ENCODE measurements at regions not wholly inside any gene's neighbourhood (a gene's known extent, or its start where the extent isn't known, plus 50 kb on each side); places are given as distances from the start of the nearest gene placed in this dataset.

DNA sequence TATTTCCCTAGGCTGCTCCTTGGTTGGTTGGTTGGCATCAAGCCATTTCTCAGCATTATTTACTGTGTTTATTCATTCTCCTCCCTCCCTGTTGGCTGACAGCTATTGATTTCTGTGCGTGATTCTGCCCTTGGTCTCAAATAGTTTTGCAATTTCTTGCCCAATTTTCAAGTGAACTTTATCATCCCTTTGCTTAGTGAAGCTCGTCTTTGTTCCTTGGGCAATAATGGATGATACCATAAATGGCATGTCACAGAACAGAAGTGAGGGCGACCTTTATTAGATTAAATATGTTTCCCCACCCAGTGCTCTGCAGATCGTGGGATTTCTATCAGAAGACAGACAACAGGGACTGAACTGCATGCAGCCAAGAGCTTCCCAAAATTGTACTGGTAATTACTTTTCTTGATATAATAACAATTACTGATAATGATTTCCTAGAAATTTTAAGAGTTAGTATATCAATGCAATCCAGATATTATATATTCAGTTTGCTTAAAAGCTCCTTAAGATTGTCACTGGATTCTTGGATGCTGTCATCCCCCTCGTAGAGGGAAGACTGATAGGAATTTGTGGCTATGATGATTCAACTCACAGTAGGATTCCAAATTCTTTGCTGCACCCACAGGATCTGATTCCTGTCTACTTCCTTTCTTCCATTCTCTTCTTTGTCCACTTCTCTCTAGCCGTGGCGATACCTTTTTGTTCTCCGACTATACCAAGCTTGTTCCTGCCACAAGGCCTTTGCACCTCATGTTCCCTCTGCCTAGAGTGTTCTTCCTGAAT lies 122.1 kb upstream of the KAZN start:
- in situ Hi-C loops (cut with MboI; ENCODE audit: low sequenced_read_pairs): no loop called here

DNA sequence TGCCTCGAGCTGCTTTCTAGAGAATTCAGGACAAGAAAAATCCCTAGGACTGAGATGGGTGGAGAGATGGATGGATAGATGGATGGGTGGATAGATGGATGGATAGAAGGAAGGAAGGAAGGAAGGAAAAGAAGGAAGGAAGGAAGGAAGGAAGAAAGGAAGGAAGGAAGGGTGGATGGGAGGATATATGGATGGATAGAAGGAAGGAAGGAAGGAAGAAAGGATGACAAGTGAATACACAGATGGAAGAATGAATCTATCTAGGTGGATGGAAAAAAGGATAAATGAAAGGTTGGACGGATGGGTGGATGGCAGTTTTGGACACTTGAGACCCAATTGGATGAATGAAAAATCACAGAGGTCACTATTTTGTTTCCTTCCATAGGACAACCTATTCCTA lies 120.4 kb upstream of the KAZN start:
- in situ Hi-C loops (cut with MboI; ENCODE audit: low sequenced_read_pairs): no loop called here

DNA sequence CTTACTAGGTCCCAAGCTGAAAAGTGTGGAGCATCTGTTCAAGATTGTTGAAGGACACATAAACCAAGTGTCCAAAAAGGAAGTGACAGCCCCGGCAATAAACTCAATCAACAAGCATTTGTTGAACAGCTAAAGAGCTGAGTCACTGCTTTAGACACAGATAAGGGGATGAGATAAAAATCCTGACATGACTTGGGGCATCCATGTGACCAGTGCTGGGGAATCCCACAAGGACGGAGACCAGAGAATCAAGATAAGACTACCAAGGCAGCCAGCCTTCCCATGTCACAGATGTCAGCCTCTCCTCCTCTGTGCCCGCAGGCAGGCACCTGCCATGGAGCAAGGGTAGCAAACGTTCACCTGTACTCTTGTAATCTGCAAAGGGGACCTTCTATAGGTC lies 118.6 kb upstream of the KAZN start:
- in situ Hi-C loops (cut with MboI; ENCODE audit: low sequenced_read_pairs): no loop called here

DNA sequence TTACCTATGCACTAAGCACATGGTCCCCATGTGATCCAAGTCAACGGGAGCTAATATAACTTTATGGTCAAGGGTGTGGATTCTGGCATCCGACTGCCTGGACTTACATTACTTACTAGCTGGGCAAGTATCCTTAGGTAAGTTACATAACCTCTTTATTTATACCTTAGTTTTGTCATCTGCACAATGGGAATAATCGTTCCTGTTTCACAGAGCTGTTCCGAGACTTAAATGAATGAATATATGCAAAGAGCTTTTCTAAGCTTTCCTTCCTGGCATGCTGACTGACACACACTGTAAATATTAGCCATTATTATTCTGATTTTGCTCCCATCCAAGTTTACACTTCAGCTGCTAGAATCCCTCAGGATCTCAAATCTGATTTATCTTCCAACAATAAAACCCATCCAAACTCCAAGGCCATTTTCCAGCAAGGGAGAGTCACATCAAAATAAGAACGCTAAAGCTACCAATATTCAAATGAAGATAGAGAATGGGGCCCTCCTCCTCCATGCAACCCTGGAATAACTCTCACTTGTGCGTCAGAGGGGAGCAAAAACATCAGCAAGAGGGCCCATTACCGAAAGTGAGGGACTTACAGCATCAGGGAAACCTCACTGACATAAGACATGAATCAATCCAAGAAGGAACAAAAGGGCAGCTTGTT lies 115.6 kb upstream of the KAZN start:
- in situ Hi-C loops (cut with MboI; ENCODE audit: low sequenced_read_pairs): no loop called here

DNA sequence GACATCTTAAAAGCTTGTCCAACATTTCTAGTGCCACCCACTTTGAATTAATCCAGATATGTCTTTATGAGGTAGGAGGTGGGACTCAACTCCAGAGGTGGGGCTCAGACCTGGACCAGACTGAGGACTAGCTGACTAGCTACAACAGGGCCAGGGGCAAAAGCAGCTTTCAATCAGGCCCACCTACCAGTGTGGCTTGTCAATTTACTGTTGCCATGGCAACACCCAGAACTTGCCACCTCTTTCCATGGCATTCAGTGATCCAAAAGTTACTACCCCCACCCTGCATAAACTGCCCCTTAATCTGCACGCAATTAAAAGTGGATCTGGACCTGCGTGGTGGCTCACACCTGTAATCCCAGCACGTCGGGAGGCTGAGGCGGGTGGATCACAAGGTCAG lies 113.2 kb upstream of the KAZN start:
- in situ Hi-C loops (cut with MboI; ENCODE audit: low sequenced_read_pairs): no loop called here

DNA sequence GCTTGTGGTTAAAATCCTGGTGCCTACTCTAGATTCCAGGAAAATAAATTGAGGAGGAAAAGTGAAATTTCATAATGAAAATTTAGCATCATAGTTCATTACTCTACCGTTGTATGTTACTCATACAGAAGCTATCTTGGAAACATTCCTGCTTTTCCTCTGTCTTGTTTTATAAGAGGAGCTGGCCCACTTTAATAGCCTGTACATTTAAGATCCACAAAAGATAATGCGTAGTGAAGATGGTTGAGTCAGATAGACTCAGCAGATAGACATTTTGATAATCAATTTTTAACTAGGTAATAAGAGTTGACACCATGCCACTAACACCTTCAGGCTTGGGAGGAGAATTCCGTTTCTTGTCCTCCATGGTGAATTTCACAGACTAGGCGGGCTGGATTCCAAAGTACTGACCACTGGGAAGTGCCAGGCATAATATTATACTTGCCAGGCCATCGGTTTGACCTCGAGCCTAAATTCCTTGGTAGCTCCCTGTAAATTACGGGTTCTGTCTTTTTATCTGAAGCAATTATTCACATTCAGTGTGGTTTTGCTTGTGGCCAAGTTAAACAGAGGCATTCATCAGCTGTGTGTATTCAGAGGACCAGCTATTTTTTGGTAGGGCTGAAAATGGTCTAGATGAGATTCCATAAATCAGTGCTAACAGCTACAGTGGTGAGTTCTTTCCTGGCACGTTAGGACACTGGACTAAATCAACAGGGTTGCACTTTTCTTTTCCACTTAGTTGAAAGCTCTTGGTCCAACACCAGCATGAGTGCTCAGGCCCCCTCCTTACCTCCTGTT lies 111.9 kb upstream of the KAZN start:
- in situ Hi-C loops (cut with MboI; ENCODE audit: low sequenced_read_pairs): no loop called here

DNA sequence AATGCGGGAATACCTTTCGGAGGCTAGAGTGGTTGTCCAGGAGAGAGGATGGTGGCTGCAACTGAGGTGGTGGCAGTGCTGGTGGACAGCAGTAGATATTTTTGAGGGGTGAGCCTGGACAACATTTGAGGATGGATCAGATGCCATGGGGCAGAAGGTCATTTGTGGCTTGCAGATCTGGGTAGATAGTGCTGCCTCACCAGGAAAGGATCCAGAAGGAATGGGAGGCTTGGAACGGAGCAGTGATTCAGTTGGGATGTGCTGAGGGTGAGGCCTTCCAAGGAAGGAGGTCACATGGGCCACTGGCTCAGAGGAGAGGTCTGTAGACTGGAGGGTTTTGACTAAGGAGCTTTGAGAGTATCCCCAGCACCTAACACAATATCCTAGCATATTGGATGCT lies 110.8 kb upstream of the KAZN start:
- in situ Hi-C loops (cut with MboI; ENCODE audit: low sequenced_read_pairs): no loop called here

DNA sequence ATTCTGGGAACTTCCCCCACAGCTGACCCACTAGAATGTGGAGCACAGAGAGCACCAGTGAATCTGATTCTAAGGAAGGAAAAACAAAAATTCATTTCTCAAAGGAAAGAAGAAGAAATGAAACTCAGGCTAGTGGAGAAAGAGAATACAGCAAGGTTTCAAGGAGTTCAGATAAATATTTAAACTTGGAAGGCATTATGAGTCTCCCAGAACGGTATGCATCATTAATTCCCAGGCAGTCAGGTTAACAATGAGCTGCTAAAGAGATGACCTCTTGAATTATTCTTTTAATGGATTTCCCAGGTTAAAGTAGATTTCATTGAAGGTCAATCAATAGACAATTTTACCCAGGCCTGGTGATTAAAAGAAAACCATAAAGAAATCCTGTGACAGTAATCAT lies 103.6 kb upstream of the KAZN start:
- in situ Hi-C loops (cut with MboI; ENCODE audit: low sequenced_read_pairs): no loop called here

DNA sequence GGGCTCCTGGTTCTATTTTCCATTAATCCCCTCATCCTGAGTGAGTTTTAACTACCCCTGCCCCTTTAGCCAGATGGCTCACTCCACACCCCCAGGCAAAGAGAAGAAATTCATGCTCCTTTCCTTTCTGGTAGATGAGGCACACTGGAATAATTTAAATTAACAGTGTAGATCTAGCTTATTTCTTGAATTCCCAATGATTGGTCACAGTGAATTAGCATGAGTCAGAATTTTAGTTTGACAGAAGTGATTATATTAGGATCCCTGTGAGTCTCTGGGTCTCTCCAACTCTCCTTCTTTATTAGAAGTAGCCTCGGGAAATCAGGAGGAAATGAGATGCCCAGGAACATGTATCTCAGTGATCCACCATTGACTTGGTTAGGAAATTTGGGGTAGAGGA lies 103.1 kb upstream of the KAZN start:
- in situ Hi-C loops (cut with MboI; ENCODE audit: low sequenced_read_pairs): no loop called here

DNA sequence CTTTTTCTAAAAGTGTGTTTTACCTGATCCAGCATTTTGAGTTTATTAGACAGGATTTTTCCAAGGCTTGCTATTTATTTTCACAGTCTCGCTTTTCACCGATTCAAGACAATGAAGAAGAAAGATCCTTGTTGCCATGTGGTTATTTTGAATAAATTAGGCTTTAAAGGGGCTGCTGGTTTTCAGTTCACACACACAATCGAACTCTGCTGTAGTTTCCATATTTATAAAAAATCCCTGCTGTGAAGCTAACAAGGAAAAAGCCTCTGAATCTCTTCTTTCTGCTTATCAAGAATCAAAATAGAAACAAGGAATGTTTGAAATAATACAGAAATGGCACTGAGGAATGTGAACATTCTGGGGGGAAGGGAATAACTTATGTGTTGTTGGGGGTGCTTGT lies 102.5 kb upstream of the KAZN start:
- in situ Hi-C loops (cut with MboI; ENCODE audit: low sequenced_read_pairs): no loop called here

DNA sequence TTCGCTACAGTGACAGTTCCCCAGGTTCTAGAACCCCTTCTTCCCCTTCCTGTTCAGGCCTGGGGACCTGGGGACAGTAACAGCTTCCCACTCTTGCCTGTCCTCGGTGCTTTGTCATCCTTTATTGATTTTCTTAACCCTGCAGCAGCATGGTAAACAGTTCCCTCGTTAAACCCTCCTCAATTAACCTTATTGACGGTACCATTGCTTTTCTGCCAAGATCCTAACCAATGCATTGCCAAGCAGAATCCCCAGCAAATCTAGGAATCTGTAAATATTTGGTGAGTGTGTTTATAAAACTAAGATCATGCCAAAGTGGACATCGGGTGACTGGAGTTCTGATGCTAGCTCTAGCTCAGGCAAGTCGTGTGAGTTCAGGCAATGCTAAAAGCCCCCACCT lies 99.6 kb upstream of the KAZN start:
- in situ Hi-C loops (cut with MboI; ENCODE audit: low sequenced_read_pairs): no loop called here

DNA sequence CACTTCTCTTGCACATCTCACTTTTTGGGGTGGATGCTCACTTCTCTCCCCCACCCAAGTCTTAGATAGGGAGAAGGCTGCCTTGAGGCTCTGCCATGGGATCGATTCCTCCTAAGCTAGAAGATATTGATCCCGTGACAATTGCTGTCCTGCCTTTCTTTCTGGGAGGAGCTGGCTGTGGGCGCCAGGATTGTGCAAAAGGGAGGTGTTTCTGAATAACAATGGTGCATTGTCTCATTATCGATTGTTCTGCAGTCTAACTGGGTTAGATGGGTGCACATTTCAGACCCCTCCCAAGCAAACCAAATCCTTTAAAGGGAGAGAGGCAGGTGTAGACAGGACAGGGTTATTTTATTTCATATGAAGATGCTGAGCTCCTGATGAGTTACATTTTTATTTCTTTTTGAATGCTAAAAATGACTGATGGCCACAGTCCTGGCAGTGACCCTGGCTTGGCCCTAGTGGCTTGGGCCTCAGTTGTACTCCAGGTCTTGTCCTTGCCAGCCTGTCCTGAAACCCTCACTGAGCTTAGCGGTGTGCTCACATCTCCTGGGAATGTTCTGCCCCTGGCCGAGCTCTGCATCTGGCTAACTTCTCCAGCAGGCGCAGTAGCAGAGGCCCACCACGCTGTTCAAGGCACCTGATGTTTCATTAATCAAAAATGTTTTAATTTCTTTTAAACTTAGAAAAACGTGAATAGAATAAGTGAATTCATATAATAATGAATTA lies 99.0 kb upstream of the KAZN start:
- in situ Hi-C loops (cut with MboI; ENCODE audit: low sequenced_read_pairs): no loop called here

DNA sequence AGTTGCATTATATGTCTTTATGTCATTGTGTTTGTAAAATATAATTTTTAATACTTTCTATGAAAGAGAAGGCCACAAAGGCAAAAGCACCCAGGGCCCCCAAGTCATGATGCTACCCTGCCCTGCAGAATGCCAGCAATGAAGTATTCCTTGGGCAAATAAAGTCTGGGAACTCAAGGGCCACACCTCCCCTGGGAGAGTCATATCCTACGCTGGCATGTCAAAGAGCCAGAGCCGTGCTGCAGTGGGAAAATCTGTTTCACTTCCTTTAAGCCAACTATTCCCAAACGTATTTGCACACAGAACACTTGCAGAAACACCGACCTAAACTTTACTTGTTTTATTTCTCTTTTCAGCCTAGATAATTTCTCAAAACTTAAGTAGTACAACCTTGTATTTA lies 98.4 kb upstream of the KAZN start:
- in situ Hi-C loops (cut with MboI; ENCODE audit: low sequenced_read_pairs): no loop called here

DNA sequence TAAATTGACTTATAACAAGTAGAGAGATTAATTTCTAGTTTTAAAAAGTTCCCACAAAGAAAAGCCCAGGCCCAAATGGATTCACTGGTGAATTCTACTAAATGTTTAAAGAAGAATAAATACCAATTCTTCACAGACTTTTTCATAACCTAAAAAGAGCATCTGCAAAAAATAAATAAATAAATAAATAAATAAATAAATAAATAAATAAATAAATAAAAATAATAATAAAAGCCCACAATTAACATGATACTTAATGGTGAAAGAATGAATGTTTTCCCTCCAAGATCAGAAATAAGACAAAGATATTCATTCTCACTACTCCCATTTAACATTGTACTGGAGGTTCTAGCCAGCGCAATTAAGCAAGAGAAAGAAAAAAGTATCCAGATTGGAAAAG lies 97.6 kb upstream of the KAZN start:
- in situ Hi-C loops (cut with MboI; ENCODE audit: low sequenced_read_pairs): no loop called here

DNA sequence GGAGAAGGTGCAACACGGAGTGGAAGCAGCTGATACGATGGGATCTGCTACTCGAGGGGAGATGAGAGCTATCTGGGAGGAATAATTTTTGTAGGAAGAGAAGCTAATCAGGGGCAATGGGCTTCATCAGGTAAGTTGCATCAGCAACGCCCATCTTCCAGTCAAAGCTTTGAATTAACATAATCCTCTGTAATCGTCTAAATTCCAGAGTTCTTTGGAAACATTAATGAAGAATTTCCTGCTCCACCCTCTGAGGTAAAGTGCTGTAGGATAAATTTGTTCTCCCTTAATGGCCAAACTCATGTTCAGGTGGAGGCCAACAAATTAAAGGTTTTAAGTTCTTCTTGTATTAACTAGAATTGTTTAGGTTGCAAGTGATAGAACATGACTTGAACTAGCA lies 94.0 kb upstream of the KAZN start:
- in situ Hi-C loops (cut with MboI; ENCODE audit: low sequenced_read_pairs): no loop called here

DNA sequence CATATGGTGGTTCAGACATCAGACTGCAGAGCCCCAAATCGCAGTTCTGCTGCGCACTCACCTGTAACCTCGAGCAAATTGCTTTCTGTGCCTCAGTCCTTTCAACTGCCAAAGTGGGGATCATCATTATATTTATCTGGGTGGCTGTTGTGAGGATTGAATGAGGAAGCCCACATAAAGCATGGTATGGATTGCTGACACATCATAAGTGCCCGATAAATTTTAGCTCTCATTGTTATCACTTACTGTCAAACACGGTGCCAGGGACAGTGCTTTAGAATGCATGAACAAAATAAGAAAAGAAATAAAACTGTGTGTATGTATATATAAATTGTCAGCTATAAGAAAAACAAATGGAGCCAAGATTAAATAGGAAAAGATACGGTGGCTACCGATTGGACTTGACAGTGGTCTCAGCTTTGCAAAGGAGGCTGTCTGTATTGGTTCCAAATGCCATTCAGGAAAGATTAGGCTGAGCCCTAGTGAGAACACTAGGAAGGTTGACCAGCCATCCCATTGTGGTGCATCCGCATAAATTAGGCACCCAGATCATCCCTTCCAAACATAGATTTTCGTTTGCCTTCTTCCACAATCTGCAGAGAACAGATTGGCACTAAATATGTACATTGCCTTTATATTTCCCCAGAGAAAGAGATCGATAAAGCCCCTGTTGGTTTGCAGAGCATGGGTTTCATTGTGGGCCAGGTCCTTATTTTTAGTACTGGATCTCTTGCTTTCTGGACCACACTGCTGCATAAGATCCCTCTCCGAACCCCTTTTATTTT lies 91.8 kb upstream of the KAZN start:
- in situ Hi-C loops (cut with MboI; ENCODE audit: low sequenced_read_pairs): no loop called here

DNA sequence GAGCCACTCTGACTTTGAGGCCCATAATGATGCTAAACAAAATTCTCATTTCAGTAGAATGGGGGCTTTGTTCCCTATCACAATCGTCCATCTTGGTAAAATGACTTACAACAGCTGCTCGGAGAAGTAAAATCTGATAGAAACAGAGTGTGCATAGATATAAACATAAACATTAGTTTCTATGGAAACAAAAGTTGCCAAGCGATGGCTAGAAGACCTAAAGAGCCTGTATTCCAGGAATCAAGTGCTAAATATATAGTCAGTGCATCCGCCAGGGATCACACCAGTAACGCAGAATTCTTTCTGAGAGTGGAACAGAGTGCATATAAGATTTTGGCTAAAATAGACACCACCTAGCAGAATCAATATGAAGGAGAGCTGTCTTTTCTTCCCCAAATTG lies 91.2 kb upstream of the KAZN start:
- in situ Hi-C loops (cut with MboI; ENCODE audit: low sequenced_read_pairs): no loop called here

DNA sequence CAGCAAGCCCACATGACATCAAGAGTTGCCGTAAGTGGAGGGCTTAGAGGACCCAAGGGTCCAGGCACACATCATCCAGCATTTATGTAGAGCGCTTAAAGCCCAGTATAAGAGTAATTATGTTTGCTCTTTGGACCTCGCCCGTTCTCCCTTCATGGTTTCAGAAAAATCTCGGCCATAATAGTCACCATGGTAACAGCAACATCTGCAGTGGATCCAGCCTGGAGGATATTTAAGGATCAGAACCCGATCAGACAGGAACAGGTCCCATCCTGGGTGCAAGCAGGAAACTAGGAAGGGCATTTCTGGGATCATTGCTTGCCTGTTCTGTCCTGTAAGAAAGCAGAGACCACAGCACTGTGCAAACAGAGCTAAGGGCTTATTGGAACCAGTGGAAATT lies 89.9 kb upstream of the KAZN start:
- in situ Hi-C loops (cut with MboI; ENCODE audit: low sequenced_read_pairs): no loop called here

DNA sequence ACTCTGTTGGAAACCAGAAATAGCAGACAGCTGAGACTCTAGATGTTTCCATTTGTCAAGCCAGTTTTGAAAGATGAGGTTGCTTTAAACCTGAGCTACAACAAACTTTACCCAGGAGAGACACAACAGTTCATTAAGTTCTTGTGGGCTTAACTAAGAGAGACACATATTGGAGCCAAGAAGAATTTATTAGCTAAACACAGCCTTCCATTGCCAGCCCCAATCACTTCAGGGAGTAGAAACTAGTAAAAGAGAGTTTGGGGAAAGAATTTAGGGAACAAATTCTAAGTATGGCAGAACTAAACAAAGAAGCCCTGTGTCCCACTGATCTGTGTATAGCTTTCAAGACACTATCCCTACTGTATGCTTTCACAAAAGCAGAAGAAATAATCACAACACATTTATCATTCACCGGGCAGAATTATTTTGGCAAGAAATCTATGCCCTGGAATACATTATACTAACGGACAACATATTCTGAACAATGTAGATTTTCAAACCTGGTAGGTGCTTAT lies 87.3 kb upstream of the KAZN start:
- in situ Hi-C loops (cut with MboI; ENCODE audit: low sequenced_read_pairs): no loop called here

DNA sequence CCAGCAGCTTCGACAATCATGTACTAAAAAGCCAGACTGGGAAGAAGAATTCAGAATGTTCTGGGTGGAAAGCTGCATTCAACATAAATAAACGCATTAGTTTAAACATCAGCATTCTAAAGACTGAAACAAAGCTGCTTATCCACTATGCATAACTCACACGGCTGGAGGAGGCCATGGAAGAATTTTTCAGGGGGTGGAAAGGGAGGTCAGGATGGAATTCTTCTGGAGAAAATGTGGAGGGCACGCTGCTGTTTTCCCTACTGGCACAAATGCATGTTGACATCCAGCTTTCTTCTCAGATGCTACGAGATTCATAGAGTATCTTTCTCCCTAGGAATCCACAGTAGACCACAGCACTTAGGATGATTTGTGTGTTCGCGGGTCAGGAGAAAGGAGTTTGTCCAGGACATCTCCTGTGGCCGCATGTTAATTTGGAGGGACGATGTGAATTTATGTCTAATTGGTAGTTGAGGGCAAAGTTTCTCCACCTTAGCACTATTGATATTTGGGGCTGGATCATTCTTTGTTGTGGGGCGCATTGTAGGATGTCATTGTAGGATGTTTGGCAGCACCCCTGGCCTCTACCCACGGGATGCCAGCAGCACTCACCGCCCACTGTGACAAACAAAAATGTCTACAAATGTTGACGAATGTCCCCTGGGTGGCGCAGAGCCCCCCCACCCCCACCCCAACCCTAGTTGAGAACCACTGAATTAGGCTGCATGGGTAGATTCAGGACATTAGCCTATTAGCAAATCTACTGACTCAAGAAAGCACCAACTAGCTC lies 86.5 kb upstream of the KAZN start:
- in situ Hi-C loops (cut with MboI; ENCODE audit: low sequenced_read_pairs): no loop called here
